LNCaP clone FGC (cell line): ENCODE measurements at regions not wholly inside any gene's neighbourhood (a gene's known extent, or its start where the extent isn't known, plus 50 kb on each side); places are given as distances from the start of the nearest gene placed in this dataset.

Experiments
- DNase-seq: peaks from one replicate; pipeline ENCODE4 v3.0.0-alpha.2; 2011; ENCODE audit warnings: low read depth
- H3K4me3 ChIP-seq: 2 replicates; pipeline ENCODE4 v1.5.1; 2011; ENCODE audit warnings: mild to moderate bottlenecking, low read depth, low read length, control low read depth
- CTCF ChIP-seq: IDR thresholded peaks from 2 replicates; pipeline ENCODE4 v1.5.1; 2012; ENCODE audit warnings: mild to moderate bottlenecking; ENCODE audit not compliant: control insufficient read depth, insufficient read depth; ENCODE audit errors: extremely low read depth

GRCh38 chr11:11213117-11213516, 139.9 kb downstream of the CSNK2A3 start:
- TF ChIP-seq CTCF: no peak
- no peak overlapping the region for H3K4me3 ChIP-seq
- no peak for DNase-seq

- DNase-seq: peak; percentile 55
- H3K4me3 ChIP-seq: no peak overlapping the region
- no peak for TF ChIP-seq CTCF
Measured at GRCh38 chr11:11211888-11212287, 141.2 kb downstream of the CSNK2A3 start.

GRCh38 chr11:11211186-11211585, 141.9 kb downstream of the CSNK2A3 start:
- H3K4me3 ChIP-seq: no peak overlapping the region
- no peak for DNase-seq
- TF ChIP-seq CTCF: no peak

- H3K4me3 ChIP-seq: no peak overlapping the region
- no peak for TF ChIP-seq CTCF
- no peak for DNase-seq
Measured at GRCh38 chr11:11210446-11210845, 142.6 kb downstream of the CSNK2A3 start.

GRCh38 chr11:11209967-11210366, 143.1 kb downstream of the CSNK2A3 start:
- no peak for TF ChIP-seq CTCF
- H3K4me3 ChIP-seq: no peak overlapping the region
- no peak for DNase-seq

- TF ChIP-seq CTCF: no peak
- no peak for DNase-seq
- no peak overlapping the region for H3K4me3 ChIP-seq
Measured at GRCh38 chr11:11208994-11209393, 144.1 kb downstream of the CSNK2A3 start.

GRCh38 chr11:11207428-11207827, 145.6 kb downstream of the CSNK2A3 start:
- no peak overlapping the region for H3K4me3 ChIP-seq
- DNase-seq: no peak
- no peak for TF ChIP-seq CTCF
